HG03196 (cell line): ENCODE measurements at regions not wholly inside any gene's neighbourhood (a gene's known extent, or its start where the extent isn't known, plus 50 kb on each side); places are given as distances from the start of the nearest gene placed in this dataset.

Source experiments
- ATAC-seq: cut with Tn5 transposase; IDR thresholded peaks from one replicate; pipeline ENCODE4 v1.9.1; 2021; ENCODE audit not compliant: unreplicated experiment

DNA sequence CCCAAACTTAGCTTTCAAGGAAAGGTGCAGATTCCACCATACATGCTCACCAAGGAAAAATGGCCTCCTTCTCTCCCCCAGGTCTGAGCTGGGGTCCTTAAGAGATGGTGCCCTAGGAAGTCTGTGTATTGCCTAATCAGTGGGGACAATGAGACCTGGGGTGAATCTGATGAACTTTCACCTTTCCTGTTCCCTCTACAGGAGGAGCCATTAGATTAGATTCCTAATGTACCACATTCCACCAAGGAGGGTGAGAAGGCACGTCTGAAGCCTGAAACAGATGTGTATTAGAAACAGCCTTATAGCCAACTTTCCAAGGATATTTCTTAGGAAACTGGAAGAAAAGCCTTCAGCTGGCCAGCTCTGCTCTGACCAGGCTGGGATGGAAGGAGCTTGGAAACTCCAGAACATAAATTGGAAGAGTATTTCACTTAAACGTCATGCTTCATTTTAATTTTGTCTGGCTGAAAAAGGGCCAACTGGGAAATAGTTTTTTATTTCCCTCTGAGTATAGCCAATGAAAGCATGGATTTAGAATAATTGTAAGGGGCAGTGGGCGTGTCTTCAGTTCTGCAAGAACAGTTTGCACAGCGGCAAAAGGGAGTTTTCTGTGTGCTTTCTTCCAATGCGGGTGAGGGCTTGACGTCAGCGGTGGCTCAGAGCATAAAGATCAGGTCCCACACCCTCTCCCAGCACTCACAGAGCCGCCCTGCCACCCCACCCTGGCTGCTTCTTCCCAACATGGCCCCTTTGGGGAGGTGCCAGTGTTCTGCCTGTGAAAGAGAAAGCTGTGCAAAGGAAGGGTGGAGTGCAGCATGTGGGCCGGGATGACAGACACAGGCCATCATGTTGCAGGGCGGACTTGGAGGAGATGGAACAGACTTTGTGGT lies 210.9 kb downstream of the ESM1 start:
- no peak for ATAC-seq

DNA sequence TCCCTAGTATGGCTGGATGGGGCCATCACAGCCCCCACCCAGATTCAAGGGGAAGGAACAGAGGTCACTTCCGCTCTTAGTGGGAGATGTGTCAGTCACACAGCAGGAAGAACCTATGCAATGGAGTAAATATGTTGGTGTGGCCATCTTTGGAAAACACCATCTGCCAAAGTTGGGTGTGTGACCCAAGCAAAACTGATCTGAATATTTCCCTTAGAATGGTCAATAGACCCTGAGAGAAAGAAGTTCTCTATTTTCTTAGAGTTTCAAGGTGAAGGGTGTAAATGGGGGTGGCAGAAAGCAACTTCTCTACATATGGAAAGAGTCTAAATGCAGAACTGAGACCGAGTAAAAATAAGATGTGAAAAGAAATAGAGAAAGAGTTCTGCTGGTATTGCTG lies 212.7 kb downstream of the ESM1 start:
- no peak for ATAC-seq

DNA sequence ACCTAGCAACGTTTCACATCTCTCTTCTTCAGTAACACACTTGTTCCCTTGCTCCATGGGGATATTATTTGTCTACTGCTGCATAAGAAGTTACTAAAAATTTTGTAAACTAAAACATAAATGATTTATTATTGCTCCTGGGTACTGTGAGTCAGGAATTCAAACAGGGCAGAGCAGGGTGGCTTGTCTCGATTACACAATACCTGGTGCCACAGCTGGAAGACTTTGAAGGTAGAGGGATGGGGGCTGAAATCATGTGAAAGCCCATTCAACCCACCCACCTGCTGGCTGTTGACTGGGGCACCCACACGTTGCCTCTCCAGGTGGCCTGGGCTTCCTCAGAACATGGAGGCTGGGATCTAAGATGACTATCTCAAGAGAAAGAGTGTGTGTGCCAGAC lies 213.2 kb downstream of the ESM1 start:
- no peak for ATAC-seq

DNA sequence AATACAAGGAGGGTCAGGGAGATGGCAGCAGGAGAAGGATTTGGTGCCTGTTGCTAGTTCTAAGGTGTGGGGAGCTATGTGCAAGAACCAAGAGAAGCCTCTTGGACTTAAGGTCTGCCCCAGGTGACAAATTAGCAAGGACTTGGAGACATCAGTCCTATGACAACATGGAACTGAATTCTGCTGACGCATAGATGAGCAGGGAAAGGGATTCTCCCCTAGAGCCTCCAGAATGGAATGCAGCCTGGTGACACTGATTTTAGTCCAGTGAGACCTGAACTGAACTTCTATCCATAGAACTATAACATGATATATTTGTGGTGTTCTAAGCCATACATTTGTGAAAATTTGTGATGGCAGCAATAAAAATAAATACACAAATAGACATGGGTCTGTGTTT lies 215.6 kb downstream of the ESM1 start:
- no peak for ATAC-seq

DNA sequence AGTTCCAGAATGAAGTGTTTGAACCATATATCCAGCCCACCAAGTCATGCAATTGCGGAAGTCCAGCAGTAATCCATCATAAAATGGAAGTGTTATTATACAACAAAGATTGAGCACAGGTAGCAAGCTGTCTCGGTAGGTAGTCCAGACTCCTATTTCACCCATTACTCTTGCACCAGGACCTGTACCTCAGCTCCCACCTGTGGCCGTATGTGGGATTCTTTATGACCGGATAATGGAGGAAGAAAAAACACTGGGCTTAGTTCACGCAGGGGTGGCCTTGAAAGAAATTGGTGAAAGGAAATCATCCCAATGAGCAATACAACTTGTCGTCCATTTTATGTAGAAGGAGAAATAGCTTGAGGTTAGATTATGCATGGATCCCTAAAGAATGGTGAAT lies 216.3 kb downstream of the ESM1 start:
- no peak for ATAC-seq

DNA sequence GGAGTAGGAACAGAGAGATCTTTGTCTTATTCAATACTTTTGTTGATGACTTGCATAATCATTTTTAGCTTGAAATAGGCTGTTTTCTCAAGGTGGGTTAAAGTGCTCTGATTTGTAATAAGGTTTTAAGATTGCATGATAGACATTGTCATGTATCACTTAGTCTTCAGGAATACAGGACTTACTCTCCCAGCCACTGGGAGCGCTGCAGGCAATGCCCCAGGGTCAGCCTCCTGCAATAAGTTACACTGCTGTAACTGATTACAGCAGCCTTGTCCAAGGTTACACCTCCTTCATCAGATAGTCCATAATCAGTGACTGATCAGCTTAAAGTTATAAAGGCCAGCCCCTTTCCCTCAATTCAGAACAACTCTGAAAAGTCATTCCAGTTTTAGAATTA lies 218.6 kb downstream of the ESM1 start:
- no peak for ATAC-seq

DNA sequence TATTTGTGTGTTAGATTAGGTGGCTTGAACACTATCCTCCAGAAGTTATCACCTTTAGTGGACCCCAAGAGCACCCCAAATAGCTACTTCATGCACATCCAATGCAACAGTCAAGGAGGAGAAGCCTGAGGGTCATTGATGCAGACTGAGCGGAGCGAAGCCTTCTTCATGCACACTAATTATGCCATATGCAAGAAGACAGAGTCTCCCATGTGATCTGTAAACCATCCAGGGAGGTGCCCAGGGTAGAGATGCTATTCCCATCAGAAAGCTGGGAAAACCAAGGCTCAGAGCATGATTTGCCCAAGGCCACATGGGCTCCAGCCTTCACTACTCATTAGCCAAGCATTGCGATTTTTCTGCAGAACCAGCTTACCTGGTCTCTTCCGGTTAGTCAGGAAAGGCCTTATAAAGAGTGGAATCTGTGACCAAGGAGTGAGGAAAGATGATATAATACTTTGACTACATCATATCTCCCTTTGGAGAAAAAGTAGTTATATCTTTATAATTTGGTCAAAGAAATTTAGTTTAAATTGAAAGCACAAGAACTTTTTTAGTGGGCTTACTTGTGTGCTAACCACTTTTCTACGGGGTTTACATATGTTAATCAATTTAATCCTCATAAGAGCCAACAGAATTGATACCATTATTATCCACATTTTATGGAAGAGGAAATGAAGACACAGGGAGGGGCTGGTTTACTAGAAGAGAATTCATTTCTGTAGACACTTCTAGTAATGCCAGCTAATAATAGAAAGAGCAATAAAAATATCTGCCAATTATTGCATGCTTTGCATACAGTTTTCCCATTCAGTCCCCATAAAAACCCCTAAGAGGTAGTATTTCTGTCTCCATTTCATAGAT lies 220.0 kb downstream of the ESM1 start:
- no peak for ATAC-seq

DNA sequence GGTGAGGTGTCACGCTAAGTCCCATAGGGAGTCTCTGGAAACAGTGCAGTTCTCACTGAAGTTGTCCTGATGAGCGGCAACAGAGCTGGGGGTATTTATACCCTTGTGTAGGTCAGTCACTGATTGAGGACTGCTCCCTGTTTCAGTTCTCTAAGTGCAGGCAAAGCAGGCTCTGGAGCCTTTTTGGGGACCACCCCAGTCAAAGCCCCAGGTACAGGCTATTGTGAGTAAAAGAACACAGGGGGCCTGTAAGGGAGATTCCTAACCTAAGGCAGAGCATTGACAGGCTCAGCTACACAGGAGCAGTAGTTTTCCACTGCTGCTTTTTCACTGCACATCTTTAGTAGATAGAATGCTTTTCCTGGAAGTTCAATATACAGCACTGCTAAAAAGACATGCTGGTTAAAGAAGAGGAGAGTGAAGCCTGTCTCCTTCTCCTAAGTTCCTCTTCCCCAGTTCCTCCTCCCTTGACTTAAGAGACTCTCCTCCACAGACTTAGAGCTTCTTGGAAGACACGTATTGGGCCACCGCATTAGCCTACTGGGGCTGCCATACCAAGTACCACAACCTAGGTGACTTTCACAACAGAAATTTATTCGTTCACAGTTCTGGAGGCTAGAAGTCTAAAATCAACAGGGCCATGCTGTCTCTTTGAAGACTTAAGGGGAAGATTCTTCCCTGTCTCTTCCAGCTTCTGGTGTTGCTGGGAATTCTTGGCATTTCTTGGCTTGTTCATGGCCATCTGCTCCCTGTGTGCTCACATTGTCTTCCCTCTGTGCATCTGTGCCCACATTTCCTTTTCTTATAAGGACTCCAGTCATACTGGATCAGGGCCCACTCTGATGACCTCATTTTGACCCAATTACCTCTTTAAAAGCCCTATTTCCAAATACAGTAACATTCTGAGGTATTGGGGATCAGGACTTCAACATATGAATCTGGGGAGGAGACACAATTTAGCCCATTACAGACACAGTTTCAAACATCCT lies 221.0 kb downstream of the ESM1 start:
- ATAC-seq, result no peak

DNA sequence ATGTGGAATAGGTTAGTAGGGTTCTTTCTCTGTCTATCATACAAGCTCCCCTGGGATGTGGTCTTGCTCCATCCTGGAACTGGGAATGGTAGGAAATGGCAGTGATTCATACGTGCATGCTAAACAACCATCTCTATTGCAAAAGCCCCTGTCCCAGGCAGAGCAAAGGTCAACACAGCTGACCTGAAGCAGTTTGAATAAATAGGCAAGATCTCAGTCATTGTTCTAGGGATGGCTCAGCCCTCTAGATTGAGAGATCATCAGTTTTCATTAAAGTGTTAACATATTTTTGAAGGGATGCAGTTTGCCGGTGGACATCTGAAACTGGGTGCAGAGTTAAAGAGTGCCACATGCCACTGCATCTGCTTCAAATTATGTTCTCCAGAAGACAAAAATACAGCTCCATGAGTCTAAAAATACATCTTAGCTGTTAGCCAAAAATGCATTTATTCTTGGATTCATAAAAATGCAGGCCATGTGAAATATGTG lies 224.1 kb downstream of the ESM1 start:
- ATAC-seq, result no peak

DNA sequence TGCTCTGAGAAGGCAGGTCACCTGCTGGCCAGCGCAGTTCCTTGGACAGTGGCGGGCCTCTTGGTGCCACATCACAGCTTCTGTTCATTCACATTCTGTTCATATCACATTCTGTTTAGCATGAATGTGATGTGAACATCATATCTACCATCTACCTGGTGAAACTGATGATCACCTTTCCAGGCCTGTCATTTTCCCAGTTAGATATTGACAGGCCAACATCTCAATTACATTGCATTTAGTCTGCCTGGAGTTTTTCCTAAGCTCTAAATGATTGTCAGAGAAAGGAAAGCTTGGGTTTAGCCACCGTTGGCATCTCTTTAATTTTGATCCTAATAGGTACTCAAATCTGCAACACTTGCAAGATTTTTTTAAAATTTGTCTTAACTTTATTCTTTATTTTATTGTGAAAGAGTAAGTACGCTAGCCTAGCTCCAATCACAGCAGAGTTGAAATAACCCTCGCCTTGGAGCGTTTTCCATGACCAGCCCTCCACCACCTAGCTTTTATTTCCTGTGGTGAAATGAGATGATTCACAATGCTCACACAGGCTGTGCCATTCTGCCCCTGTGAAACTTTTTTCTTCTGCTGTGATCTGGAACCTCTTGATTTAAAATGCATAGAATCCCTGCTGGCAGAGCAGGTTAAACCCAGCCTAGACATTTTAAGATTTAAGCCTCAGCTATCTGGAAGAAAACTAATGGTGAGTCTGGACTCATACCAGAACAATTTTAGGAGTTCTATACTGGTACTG lies 225.0 kb downstream of the ESM1 start:
- no peak for ATAC-seq

DNA sequence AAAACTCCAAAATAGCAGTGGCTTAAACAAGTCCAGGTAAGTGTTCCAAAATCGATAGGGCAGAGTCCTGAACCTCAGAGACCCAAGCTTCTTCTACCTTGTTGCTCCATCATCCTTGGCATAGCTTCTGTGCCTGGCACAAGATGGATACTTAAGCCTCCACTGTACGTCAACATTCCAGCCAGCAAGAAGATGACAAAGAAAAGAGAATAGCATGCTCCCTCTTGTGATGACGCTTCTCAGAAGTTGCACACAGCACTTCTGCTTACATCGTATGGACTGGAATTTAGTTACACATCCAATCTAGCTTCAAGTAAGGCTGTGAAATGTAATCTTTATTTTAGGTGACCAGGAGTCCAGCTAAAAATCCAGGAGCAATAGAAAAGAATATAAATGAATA lies 227.4 kb downstream of the ESM1 start:
- ATAC-seq, result no peak

DNA sequence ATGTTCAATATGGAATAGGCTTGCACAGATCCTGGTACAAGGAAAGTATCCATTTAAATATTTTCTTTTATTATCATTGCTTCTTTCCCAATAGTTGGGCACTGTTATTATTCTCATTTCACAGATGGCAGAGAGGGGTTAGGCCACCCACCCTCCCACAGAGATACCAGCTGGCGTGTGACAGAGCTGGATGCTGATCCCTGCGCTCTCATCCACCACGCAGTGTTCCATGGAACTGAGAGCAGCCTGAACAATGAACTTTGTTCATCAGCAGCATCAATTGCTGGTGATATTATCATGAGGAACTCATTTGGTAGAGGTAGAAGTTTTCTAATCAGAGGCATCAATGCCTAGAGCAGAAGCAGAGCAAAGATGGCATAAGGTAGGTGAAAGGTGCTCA lies 227.9 kb downstream of the ESM1 start:
- no peak for ATAC-seq

DNA sequence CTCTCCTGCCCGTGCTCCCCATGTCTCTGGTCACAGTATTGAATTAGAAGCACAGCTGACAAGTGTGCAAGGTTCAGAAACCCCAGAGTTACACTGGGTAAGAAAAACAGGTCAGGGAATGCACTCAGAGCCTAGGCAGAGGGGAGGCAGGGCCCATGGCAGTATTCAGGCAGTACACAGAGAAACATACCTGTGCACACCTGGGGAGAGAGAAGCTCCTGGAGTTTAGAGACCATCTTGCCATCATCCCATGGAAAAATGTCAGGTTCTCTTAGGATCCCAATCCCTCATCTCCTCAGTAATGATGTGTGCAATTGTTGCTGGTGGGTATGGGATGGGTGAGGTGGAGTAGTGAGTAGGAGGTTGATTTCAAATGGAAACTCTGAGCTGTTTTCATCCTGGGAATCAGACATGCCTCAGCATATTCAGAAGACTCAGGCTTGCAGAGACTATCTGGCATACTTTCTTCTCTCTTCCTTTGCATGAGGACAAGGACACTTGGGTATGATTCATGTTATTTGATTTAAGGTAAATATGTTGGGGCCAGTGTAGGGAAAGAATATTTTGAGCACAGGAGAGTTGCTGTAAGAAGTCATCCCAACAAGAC lies 228.5 kb downstream of the ESM1 start:
- ATAC-seq, result no peak

DNA sequence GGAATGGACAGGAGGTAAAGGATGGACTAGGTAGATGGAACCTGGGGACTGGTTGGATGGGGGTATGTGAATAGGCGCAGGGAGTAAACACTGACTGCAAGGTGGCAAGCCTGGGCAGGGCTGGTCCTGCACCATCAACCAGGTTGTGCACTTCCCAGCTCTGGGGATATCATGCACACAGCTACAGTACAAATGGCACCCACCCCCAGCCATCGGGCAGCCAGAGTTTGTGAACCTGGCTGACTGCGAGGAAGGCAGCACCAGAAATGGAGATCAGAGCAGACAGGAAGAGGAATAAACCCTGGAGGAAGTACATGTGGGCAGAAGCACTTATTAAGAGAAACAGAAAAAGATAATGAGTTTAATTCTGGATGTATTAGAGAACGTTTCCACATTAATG lies 229.1 kb downstream of the ESM1 start:
- no peak for ATAC-seq

DNA sequence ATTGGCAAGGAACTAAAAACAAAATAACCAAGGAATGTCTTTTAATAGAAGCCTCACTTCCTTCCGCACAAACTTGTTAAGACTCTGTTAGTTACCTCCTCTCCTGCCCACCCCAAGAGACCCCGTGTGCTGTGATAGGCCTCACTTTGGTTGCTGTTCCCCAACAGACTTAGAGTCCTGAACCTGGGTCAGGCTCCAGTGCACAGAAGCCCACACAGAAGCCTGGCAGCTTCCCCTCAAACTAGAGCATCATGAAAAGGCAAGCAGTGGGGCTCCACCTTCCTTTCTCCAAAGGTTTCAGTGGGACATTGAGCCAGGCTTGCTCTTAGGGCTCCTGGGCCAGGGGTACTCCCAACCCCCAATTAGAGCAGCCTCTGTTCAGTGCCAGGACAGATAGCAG lies 230.5 kb downstream of the ESM1 start:
- no peak for ATAC-seq

DNA sequence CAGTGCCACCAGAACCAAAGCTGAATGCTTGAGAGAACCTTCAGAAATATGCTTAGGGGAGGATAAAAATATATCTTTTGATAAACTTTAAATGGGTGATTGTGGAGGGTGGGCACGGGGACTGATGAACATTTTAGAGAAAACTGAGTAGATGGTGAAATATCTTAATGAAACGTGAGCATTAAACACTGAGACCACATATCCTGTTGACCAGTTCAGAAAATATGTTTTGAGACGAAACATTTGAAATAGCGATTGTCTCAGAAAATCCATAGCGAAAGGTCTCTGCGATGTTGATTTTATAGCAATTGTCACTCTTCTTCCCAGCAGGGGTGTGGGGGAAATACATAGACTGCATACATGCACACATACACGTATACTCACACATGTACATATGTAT lies 231.0 kb downstream of the ESM1 start:
- no peak for ATAC-seq

DNA sequence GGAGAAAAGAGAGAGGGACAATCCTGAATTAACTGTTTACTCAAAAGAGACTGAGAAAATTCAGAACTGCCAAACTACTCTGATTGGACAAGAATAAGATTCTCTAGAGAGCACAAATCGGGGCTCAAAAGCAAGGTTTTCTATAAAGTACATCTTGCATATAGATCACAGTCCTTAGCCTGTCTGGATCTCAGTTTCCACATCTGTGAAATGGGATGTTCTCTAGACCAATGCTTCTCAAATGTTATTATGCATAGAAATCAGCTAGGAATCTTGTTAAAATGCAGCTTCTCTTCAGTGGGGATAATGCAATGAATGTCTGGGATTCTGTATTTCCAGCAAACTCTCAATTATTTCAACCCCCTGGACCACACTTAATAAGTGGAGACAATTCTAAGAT lies 231.6 kb downstream of the ESM1 start:
- ATAC-seq, result no peak

DNA sequence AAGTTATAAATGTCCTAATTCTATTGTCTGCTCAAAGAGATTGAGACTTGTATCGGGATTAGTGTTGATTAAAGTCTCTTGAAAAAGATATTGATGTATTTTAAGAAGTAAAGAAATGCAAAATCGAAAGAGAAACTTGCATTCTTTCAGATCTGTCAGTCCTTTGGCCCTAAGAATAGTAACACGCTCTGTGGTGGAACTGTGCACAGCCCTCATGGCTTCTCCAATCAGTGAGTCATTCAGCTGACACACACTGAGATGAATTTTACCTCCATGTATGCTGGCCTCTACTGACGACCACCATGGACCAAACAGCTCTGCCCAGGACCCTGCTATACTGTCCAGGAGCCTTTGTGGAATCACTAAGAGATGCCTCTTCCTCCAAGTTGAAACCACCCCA lies 232.4 kb downstream of the ESM1 start:
- ATAC-seq, result no peak

DNA sequence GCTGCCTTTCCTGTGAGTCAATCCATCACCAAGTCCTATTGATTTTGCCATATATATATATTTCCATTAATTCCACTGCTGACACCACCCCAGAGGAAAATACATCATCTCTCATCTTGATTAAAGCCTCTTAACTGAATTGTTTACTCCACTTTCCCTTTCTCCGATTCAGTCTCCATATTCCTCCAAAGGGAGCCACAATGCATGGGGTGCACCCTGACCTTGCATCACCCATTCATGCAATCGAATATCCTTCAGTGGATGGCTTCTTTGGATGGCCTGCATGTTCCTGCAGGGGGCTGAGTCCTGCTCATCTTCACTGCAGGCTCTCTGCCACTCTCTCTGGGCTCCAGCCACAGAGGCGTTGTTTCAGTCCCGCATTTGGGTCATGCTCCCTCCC lies 231.0 kb downstream of the SNX18 start:
- ATAC-seq, result no peak
